HEK293T (cell line): ENCODE measurements at regions not wholly inside any gene's neighbourhood (a gene's known extent, or its start where the extent isn't known, plus 50 kb on each side); places are given as distances from the start of the nearest gene placed in this dataset.

Experiments used
- BHLHE40 ChIP-seq: fragments of 450-650 bp; IDR thresholded peaks from 2 replicates; pipeline ENCODE4 v1.6.1; 2016; ENCODE audit warnings: mild to moderate bottlenecking, moderate library complexity, borderline replicate concordance
- LEF1 ChIP-seq: fragments of 450-650 bp; IDR thresholded peaks from 2 replicates; pipeline ENCODE4 v1.6.1; 2017; ENCODE audit warnings: mild to moderate bottlenecking, borderline replicate concordance
- SP1 ChIP-seq: fragments of 450-650 bp; IDR thresholded peaks from 2 replicates; pipeline ENCODE4 v1.6.1; 2017

DNA sequence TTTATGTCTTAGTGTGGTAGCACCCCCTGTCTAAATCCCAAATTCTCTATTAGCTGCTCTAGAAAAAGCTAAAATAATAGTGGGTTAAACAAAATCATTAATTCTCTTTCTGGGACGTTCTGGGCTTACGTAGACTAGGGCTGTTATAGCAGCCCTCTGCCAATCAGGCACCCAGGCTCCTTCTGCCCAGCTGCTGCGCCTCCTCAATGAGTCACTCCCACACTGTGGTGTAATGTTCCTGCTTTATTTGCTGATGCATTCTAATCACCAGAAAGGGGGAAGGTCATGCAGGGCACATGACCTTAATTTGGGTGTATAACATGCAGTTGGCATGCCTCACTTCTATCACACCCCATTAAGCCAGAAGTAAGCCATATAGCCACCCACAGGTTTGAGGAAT lies 294.5 kb downstream of the GALC start:
- no peak for TF ChIP-seq BHLHE40
- TF ChIP-seq LEF1, result no peak
- no peak for TF ChIP-seq SP1
